ENCODE measurements at regions not wholly inside any gene's neighbourhood (a gene's known extent, or its start where the extent isn't known, plus 50 kb on each side); places are given as distances from the start of the nearest gene placed in this dataset.
A peak's percentile ranks its signal among the peaks of the same experiment; 100 is the strongest.

GRCh38 chr9:1837453-1838084 is 177.6 kb upstream of the SMARCA2 start:
- TF ChIP-seq CTCF (conservative IDR thresholded peaks at IDR 0.05 in 1 of 2, IDR thresholded peaks at IDR 0.05 in 1 of 2; ENCODE audit: low read depth in 1 of 2, low read length in 2 of 2) (peak in 1 of 2 donors; percentile 38), EZH2 (IDR thresholded peaks at IDR 0.05; ENCODE audit: low read length, missing control alignments) (no peak)

Data from fibroblast of lung (primary cell).